Pons (tissue), 1 donor: ENCODE measurements at regions not wholly inside any gene's neighbourhood (a gene's known extent, or its start where the extent isn't known, plus 50 kb on each side); places are given as distances from the start of the nearest gene placed in this dataset.

Experiments used
- DNase-seq: peaks from one replicate; pipeline ENCODE4 v3.0.0-alpha.2; 2016; ENCODE audit warnings: low spot score

GRCh38 chr6:14819001-14819400 is 426.9 kb upstream of the JARID2 start:
- no peak for DNase-seq

GRCh38 chr6:14819840-14820420 is 425.9 kb upstream of the JARID2 start:
- no peak for DNase-seq

GRCh38 chr6:14822012-14822553 is 423.8 kb upstream of the JARID2 start:
- DNase-seq: no peak

GRCh38 chr6:14822679-14823078 is 423.2 kb upstream of the JARID2 start:
- no peak for DNase-seq

- DNase-seq: no peak
Observed at GRCh38 chr6:14824060-14824459, 421.8 kb upstream of the JARID2 start.

GRCh38 chr6:14824484-14825275 is 421.2 kb upstream of the JARID2 start:
- no peak for DNase-seq

GRCh38 chr6:14826456-14826855 is 419.4 kb upstream of the JARID2 start:
- DNase-seq: no peak

- DNase-seq: no peak
Observed at GRCh38 chr6:14827354-14827753, 418.5 kb upstream of the JARID2 start.

- no peak for DNase-seq
Observed at GRCh38 chr6:14828201-14828611, 417.7 kb upstream of the JARID2 start.

- DNase-seq: no peak
Observed at GRCh38 chr6:14831070-14831469, 414.8 kb upstream of the JARID2 start.

GRCh38 chr6:14831937-14832336 is 413.9 kb upstream of the JARID2 start:
- DNase-seq: peak; percentile 20

GRCh38 chr6:14832427-14832826 is 413.4 kb upstream of the JARID2 start:
- DNase-seq: no peak

GRCh38 chr6:14834851-14835530 is 410.9 kb upstream of the JARID2 start:
- no peak for DNase-seq

- DNase-seq: no peak
Observed at GRCh38 chr6:14837435-14837834, 408.4 kb upstream of the JARID2 start.

GRCh38 chr6:14838133-14838583 is 407.7 kb upstream of the JARID2 start:
- no peak for DNase-seq

- no peak for DNase-seq
Observed at GRCh38 chr6:14841901-14842421, 403.9 kb upstream of the JARID2 start.

GRCh38 chr6:14844411-14844810 is 401.5 kb upstream of the JARID2 start:
- no peak for DNase-seq

GRCh38 chr6:14848019-14848418 is 397.9 kb upstream of the JARID2 start:
- DNase-seq: no peak

GRCh38 chr6:14849185-14849584 is 396.7 kb upstream of the JARID2 start:
- no peak for DNase-seq

- no peak for DNase-seq
Observed at GRCh38 chr6:14851281-14851680, 394.6 kb upstream of the JARID2 start.

- DNase-seq: no peak
Observed at GRCh38 chr6:14852375-14852774, 393.5 kb upstream of the JARID2 start.

- no peak for DNase-seq
Observed at GRCh38 chr6:14856177-14856576, 389.7 kb upstream of the JARID2 start.

GRCh38 chr6:14857001-14857400 is 388.9 kb upstream of the JARID2 start:
- DNase-seq: no peak
